ENCODE measurements at regions not wholly inside any gene's neighbourhood (a gene's known extent, or its start where the extent isn't known, plus 50 kb on each side); places are given as distances from the start of the nearest gene placed in this dataset.

- Histone ChIP-seq H3K9ac (replicated peaks; ENCODE audit: extremely low read depth, insufficient read depth, low read length) (no peak overlapping the region), H3K27me3 (ENCODE audit: control insufficient read depth in 2 of 2, insufficient read depth in 2 of 2, low read length in 2 of 2) (no peaks in the 10 kb centered on the region), H4K20me1 (replicated peaks; ENCODE audit: control insufficient read depth, extremely low read depth, insufficient read depth, low read length) (no peaks in the 10 kb centered on the region), H3K79me2 (ENCODE audit: control insufficient read depth, insufficient read depth, low read length) (peaks cover 96% of the 10 kb centered on the region), H3K9me3 (replicated peaks; ENCODE audit: control insufficient read depth, insufficient read depth, low read length) (no peaks in the 10 kb centered on the region), H3K4me1 (ENCODE audit: control insufficient read depth, extremely low read depth, insufficient read depth, low read length) (peaks cover 28% of the 10 kb centered on the region), H3K4me2 (ENCODE audit: insufficient read depth, low read length) (no peak overlapping the region), H2AFZ (ENCODE audit: low read depth, low read length) (no peak overlapping the region), H3K36me3 (ENCODE audit: control insufficient read depth in 2 of 2, extremely low read depth in 1 of 2, insufficient read depth in 2 of 2, low read length in 2 of 2) (peaks cover 2 to 4% of the 10 kb centered on the region in 2 experiments), H3K9me1 (replicated peaks; ENCODE audit: control insufficient read depth, extremely low read depth, insufficient read depth, low read length) (no peaks in the 10 kb centered on the region), H3K4me3 (replicated peaks in 1 of 3; ENCODE audit: insufficient read depth in 1 of 3, low read depth in 1 of 3, low read length in 3 of 3) (no peak overlapping the region), H3K27ac (ENCODE audit: insufficient read depth, low read depth, low read length) (peak overlapping the region; percentile 36)
- ChIA-PET CTCF (interaction anchor here (1.0 to 1.3 kb wide), 4 partner anchors 10 to 215 kb away, joined by 3 to 5 read pairs (median 4); no protein-coding TSS in a partner anchor), POLR2A (no interaction called here)
- no peak for DNase-seq (ENCODE audit: low read depth, low spot score)
- no TSS peak for BruUV-seq (replicated peaks)
- no peak for TF ChIP-seq CTCF (IDR thresholded peaks at IDR 0.05; ENCODE audit: extremely low read depth in 1 of 2, insufficient read depth in 1 of 2, low read depth in 1 of 2, low read length in 2 of 2)
- peak; percentile 6 for TF ChIP-seq JUN (IDR thresholded peaks at IDR 0.05; ENCODE audit: borderline replicate concordance, insufficient read depth, insufficient read length, low read depth)
- TF ChIP-seq EZH2 (IDR thresholded peaks at IDR 0.05; ENCODE audit: borderline replicate concordance, low read depth, low read length, severe bottlenecking), result no peak
- TF ChIP-seq MAX (IDR thresholded peaks at IDR 0.05; ENCODE audit: insufficient read depth, insufficient read length), result no peak
- no peak for TF ChIP-seq GATA2 (IDR thresholded peaks at IDR 0.05; ENCODE audit: insufficient read depth, insufficient read length, low read depth, low read length)
- no peak for TF ChIP-seq POLR2AphosphoS5 (IDR thresholded peaks at IDR 0.05; ENCODE audit: insufficient read depth, low read depth, low read length)
- no peak for TF ChIP-seq POLR2A (IDR thresholded peaks at IDR 0.05; ENCODE audit: low read depth, low read length)
- dilution Hi-C loops (cut with MboI; ENCODE audit: extremely low pct_ligation_motif_present, low sequenced_read_pairs) (no loop called here), intact Hi-C loops (cut with micrococcal nuclease) (loop anchor here (1.0 to 2.0 kb wide), 6 partner anchors 11 to 209 kb away; no protein-coding TSS in a partner anchor)
- no peak for FAIRE-seq
Observed at GRCh38 chr9:110115826-110116542, 92.0 kb downstream of the C9orf152 start.

All from endothelial cell of umbilical vein (primary cell).